CD4-positive, alpha-beta T cell treated with Interleukin-21 for 1 hour (primary cell): ENCODE measurements at regions not wholly inside any gene's neighbourhood (a gene's known extent, or its start where the extent isn't known, plus 50 kb on each side); places are given as distances from the start of the nearest gene placed in this dataset.

ENCODE experiments used
- DNase-seq: peaks from one replicate; pipeline ENCODE4 v3.0.0-alpha.2; 2020

DNA sequence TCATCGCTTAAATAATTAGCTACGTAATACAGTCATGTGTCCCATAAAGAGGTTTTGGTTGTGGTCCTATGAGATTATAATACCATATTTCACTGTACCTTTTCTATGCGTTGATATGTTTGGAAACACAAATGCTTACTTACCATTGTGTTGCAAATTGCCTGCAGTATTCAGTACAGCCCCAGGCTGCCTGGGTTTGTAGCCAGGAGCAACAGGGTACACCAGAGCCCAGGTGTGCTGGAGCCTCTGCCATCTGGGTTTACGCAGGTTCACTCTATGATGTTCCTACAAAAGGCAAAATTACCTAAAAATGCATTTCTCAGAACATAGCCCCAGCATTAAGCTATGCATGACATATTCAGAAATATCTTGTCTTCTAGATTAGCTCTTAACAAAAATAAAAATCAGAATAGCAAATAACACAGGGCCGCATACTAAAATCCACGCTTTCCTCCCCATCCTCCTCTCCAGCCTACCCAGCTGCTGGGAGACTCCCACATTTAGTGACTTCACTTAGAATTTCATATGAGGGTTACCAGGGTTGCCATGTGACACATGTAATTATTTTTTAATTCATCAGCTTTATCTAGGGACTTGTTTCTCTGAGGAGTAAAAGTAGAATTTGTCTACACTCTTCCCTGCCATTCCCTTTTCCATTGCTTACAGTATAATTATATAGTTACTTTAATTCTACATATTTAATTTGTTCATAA, 559.0 kb upstream of the ADARB2 start:
- DNase-seq: no peak

DNA sequence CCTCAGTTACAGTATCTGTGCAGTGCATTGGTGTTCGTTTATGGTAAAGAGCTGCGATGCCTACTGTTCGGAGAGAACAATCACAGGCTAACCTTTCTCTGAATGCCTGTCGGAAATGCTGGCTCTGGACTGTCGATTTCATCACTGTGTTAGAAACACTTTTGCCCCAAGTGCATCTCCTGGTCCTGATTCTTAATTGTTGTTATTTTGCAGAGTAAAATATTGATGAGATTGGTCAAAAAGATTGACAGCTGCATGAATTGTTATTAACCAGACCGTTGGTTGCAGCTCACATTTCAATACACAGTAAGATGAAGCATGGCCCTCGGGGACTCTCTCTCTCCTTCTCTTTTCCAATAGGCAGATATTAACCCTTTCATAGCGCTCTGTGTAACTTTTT, 557.4 kb upstream of the ADARB2 start:
- no peak for DNase-seq

DNA sequence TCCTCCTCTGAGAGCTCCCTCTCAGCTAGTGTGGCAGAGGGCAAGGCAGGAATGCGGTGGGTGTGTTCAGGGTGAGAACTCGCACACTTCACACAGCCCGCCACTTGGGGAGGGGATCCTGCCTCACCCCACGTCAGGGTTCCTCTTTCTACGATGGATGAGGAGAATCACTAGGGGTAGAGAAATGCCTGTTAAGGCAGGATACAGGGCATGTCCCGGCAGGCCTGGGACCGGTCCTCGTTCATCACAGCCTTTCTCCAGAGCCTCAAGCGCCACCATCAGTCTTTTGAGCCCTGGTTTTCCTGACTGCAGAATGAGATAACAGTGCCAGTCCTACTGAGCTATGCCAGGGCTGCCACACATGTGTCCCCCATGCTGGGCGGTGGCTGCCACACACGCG, 546.7 kb upstream of the ADARB2 start:
- no peak for DNase-seq

DNA sequence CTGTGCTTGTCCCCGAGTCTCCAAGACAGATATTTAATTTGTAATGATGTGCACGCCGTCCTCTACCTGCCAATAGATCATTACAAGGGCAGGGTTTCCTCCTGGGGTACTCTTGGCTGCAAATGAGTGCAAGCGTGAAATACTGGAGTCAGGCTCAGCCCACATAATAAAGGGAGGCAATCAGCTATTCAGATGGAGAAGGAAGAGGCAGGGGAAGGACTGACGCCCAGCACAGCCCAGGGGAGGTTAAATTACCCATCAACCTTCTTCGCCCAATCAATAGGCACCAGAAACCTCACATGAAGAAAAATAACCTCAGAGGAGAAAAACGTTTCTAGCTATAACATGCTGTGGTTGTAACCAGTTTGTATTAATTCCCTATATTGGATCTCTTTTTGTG, 544.9 kb upstream of the ADARB2 start:
- DNase-seq: no peak

DNA sequence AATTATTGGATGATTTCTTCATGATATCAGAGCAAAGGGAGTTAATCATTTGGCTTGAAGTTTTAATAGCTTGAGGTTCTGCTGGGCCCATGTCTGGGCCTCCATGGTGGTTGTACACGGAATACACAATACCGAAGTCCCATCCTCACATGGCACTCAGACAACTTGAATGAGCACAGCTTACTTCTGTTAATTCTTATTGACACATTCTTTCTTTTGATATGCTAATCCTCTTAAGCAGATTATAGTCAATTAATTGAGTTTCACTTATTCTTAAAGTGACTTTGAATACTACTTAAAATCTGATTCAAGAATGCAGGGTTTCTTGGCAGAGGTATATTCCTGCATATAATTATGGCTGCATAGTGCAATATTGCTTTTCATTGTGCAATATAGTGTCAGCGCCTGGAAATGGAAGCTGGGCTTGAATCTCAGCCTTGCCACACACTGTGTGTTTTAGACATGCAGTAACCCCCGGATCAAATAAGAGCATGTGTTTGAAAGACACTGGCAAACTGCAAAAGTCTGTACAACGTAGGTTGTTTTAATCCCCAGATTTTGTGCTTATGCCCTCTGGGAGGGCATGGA, 543.5 kb upstream of the ADARB2 start:
- no peak for DNase-seq

DNA sequence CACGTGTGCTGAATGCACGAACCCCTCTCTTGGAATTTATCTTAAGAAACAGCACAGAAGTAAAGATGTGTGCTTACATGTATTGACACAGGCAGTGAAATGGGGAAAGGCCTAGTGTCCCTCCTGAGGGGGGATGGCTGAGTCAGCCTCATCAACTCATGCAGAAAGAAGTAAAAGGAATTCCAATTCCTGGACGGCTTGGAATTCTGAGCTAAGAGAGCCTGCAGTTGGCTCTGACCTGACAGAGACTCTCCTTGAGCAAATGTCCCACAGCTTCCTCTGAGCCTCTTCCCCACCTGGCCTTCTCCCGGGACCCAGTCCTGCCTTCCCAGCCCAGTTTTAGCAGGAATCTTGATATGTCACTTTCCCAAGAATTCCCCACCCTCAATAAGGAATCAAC, 542.4 kb upstream of the ADARB2 start:
- DNase-seq: no peak

DNA sequence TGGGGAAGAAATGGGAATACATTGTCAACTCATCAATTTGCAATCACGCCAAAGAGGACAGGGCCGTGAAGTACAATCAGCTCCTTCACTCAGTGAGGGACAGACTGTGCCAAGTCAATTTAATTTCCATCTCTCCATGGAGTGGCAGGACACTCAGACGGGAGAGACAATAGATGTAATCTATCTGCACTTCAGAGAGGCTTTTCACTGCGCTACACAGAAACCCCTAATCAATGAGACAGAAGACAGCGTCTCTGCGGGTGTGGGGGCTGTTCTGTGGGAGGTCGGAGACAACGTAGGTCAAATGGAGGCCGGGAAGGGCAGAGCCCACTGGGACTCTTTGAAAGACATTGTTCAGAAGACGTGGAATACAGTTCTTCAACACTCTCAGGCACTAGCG, 541.0 kb upstream of the ADARB2 start:
- no peak for DNase-seq

DNA sequence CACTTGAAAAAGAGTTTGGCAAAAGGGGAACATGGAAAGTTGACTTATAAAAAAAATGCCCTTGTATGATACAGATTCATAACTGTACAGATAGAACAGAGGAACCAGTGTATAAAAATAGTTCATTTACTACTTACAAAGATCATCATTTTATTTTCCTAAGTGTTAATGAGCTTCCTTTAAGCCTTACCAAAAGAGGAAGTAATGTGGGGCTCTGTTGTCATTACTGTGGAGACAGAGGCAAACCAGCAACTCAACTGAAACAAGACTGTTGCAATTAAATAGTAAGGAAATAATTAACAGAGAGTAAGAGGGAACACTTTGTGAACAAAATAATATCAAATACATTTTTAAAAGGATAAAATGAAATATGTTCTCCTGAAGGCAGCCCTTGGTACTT, 526.2 kb upstream of the ADARB2 start:
- DNase-seq: no peak

DNA sequence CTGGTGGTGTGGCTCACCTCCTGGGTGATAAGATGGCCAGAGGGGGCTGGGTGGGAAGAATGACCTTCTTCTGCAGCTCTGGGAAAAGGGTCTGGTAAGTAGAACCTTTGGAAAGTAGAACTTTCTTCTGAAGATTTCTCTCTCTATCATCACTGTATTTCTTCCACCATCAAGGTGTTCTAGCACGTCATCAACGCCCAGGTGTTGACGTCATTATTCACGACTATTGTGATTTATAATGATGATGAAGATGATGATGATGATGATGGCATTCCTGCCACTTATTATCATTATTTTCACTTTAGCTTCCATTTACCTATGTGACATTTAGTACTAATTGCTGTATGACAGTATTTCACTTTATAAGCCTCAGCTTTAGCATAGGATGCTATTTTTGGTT, 525.6 kb upstream of the ADARB2 start:
- DNase-seq: no peak

DNA sequence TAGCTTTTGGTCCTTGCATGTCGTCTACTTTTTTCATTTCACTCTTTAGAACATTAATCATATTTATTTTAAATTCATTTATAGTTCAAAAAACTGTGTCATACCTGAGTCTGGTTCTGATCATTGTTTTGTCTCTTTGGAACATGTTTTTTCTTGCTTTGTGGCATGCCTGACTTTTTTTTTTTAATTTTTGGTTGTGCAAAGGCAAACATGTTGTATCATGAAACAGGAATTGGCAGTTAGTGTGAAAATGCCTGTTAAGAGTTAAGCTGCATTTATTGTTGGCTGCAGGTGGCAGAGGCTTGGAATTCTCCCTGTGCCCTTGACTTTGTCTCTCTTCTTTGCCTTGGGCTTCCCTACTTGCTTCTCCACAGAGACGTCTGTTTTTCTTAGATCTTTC, 525.0 kb upstream of the ADARB2 start:
- no peak for DNase-seq

DNA sequence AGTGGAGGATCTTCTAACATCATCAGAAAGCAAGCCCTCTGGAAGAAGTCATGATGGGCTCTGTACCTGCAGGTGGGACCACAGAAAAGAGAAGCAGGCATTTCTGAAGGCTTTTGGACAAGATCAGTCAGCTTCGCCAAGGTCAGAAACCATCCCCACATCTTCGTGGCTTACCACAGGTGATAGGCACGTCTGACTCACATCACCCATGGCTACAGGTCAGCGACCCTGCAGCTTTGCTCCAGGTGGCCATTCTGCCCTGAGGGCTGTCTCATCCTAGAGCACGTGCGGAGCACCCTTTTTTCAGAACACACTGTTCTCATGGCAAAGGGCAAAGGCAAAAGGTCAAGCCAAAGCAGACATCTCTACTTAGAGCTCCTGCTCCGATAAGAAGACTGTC, 518.9 kb upstream of the ADARB2 start:
- DNase-seq: no peak

DNA sequence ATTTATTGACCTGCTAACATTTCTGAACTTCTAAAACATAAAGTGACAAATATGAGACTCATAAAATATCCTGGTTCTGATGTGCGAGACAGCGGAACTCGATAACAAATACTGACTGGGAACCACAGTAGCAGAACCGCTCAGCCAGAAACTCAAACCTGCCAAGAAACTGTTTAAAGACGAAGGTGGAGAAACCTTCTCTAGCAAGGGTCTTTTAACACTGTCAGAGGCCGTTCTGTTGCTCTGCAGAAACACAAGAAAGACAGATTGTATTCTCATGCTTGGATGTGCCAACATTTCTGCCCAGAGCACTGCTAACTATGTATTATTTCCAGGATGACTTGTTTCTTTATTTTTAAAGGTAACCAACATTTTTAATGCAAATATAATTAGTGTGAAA, 514.8 kb upstream of the ADARB2 start:
- DNase-seq: no peak

DNA sequence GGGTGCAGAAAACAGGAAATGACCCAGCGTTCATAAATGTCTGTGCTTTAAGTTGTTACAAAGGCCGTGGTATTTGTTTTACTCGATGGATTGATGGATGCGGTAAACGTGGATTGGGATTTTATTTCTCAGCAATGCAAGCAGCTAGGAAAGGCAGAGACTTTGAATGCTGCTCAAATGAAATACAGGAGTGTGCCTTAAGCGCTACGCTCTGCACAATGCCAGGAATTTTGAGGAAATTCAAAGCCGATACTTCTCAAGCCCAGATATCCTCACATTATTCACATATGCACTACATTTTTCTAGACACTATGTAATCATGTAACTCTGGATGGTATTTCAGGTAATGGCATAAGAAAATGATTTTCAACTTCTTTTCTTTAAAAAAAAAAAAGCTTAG, 514.3 kb upstream of the ADARB2 start:
- DNase-seq: no peak

DNA sequence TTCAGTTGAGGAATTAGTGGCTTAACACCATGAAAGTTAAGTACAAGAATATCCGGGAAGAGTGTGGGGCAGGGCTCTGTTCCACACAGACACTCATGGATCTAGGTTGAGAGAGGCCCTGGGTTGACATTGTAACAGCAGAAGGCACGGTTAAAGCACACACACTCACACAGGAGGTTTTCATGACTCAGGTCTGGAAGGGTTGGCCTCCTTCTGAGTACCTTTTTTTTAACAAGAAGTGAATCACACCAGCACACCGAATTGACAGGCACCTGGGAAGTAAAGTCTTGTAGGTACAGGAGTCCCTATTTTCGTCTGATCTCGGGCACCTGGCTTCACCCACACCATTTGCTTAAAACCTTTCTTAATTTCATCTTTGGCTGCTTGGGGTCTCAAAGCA, 509.4 kb upstream of the ADARB2 start:
- no peak for DNase-seq

DNA sequence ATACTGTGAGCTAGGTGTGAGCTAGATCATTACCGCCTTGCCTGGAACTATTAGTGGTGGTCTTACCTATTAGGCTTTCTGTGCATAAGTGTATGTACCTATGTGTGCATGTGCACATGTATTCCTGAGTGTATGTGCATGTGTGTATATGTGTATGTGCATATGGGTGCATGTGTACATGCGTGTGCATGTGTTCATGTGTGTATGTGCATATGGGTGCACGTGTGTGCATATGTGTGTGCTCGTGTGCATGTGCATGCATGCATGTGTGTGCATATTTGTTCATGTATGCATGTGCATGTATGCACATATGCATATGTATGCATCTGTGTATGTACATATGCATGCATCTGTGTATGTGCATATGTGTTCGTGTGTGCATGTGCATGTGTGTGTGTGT, 508.3 kb upstream of the ADARB2 start:
- no peak for DNase-seq

DNA sequence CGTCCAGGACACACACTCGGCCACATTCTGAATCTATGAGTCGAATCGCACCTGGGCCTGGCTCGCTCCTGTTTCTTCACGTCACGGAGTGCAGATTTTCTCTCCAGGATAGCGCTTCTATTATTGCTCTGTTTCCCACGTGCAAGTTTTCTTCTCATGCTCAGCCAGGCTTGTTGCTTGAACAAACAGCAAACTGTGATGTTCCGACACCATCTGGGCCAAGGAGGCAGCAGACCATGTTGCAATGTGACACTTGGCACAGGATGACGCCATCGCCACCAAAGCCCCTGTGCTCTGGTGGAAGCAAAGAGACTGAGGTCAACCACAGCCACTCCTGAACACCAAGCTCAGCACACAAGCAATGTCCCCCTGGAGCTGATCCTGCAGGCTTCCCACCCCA, 507.1 kb upstream of the ADARB2 start:
- no peak for DNase-seq

DNA sequence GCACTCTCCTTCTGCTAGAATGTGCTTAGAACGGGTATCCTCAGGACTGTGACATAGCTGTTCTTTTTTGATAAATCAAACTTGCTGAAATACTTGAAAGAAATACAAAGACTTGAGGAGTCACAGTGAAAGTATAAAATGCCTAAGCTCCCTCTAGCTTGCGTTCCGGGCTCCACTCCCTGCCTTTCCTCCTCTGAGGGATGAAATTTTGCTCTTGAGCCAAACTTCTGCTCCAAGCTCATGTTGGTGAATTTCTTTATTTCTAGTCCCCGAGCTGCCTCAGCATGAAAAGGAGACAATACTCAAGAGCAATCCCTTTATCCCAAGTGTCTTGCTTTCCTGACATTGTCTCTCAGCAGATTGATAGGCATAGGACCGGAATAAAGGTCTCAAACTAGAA, 499.6 kb upstream of the ADARB2 start:
- DNase-seq: no peak

DNA sequence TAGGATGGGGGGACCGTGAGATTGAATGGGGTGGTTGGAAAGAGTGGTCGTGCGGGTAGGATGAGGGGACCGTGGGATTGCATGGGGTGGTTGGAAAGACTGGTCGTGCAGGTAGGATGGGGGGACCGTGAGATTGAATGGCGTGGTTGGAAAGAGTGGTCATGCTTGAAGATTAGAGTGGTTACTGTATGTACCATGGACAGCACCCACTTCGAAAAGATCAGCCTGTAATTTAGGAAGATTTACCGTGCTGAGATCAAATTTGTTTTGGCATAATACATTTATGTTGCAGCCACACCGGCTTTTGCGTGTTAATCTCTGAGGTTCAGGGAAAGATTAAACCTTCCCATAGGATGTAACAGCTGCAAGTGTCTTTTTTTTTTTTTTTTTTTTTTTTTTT, 495.2 kb upstream of the ADARB2 start:
- no peak for DNase-seq

DNA sequence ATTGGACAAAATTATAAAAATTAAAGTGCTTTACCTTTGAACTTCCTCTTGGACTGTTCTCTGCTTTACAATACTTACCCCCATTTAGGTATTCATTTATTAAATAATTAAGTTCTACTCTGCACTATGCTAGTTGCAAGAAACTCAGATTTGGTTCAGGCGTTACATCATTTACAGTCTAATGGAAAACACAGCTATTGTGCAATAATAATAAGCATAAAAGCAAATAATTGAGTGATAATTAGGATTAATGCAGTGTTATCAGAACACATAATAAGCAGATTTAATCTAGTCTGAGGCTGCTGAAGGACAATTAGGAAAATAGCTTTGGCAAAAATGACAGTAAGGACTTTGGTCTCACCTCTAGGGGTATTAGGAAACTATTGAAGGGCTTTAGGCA, 493.2 kb upstream of the ADARB2 start:
- no peak for DNase-seq

DNA sequence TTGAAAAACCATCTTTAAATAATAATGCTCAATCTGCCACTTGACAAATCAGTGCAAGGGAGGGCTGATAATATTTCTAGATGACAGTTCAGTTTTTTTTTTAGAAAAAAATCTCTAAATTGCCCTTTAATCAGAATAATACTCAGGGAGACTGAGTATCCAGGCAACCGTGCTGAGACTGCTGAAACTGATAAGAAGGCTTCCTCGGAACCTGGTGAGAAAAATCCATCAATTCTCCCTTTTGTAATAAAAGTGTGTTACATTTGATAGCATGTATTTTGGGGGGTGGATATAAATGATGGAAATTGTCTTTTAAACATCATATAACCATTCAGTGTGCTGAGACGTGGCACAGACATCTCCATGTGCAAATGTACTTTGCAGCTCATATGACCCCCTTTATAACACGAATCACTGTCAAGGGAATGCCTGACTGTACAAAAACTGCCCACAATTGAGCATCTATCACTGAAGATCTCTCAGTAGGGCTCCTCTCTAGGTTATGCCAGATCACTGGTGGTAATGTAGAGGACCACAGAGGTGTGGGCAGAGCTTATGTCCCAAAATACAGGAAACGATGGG, 491.1 kb upstream of the ADARB2 start:
- no peak for DNase-seq

DNA sequence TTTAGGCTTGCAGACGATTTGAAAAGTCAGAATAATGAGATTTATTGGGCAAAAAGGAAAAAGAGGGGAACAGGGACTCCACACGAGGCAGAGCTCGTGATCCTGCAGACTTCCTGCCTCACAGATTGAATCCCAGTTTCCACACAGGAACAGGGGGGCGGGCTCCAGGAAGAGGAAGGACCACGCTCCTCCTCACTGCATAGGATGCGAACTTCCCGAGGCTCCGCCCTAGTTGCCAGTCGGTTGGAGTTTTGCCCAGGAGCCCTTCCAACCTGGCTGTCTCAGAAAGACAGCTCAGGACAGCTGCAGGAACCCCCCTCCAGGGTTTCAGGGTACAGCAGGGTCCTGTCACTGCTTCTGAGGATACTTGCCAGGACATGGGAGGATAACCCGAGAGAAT, 488.3 kb upstream of the ADARB2 start:
- no peak for DNase-seq

DNA sequence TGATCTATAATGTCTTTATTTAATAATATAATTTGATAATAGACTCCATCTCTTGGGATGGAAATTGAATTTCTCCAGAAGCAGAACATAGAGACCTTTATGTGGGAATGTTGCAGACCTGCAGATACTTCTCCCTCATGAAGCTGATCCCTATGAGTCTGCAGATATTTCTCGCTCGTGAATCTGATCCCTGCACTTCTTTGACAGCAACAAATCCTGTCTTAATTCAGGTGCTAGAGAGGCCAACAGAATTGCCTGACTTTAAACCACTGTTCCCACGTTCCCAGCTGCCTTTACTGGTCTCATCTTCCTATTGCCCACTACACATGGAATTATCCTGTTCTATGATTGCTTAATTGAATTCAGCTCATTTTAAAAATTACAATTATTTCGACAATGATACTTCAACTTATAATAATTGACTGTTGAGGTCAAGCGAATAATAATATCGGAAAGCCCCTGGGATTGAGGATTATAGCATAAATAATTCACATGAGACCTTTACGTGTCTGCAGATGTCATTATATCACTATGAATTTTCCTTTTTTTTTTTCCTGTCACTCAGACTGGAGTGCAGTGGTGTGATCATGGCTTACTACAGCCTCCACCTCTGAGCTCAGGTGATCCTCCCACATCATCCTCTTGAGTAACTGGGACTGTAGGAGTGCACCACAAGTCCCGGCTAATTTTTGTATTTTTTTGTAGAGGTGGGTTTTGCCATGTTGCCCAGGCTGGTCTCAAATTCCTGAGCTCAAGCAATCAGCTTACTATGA, 486.4 kb upstream of the ADARB2 start:
- no peak for DNase-seq

DNA sequence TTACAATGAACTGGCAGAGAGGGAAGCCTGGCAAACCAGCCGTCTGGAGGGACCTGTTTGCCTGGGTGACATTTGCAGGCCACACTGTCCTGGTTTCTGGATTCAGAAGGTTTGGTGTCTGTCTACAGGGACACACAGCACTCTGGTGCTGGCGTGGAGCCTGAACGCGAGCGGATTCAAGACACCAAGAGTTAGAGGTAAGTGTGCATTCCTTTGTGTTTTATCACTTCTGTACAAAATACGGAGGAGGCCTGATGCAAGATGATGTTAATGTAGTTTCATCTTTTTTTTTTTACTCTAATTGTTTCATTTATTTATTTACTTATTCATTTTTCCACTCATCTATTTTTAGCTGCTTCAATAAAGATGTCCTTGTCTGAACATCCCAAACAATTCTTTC, 485.3 kb upstream of the ADARB2 start:
- no peak for DNase-seq

DNA sequence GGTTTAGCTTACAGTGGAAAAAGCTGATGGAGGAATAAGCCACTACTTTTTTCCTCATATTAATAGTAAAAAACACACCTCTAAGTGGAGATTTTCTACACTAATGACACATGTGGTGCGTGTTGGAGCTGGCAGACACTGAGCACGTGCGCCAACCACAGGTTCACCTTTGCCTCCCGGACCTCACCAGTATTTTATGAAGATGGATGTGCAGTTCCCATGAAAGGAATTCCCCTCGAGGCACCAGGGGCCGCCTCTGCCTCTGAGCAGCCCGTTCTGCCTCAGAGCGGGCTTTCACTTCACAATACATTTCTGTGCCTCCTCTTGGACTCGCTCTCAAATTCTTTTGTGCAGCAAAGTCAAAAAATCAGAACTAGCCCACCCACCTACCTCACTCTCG, 477.5 kb upstream of the ADARB2 start:
- DNase-seq: no peak
